HCT116 (cell line): ENCODE measurements at regions not wholly inside any gene's neighbourhood (a gene's known extent, or its start where the extent isn't known, plus 50 kb on each side); places are given as distances from the start of the nearest gene placed in this dataset.

Source experiments
- ATAC-seq: fragments of 200-7000 bp; cut with Tn5 transposase; 2 replicates; pipeline ENCODE4 v1.9.1; 2020; ENCODE audit warnings: mild to moderate bottlenecking, moderate library complexity
- BruUV-seq: library from RNA; stranded (reverse); fragments of 400-500 nt; replicated peaks from 2 replicates; lab custom pipeline; 2021; lab: Mats Ljungman, UMichigan
- CTCF ChIA-PET: fragments of 300-600 bp; sonication (Branson Sonifier 250); formaldehyde crosslinking; loops from one replicate; lab custom pipeline; 2021; ENCODE audit warnings: antibody characterized with exemption; lab: Charles Lee
- POLR2A ChIA-PET: fragments of 300-600, 350-600 bp; sonication (Branson Sonifier 250); formaldehyde crosslinking; loops from one replicate; lab custom pipeline; 2021; ENCODE audit warnings: antibody characterized with exemption; lab: Charles Lee
- RAD21 ChIA-PET, 2 experiments: fragments of 300-600 bp; sonication (Branson Sonifier 250); formaldehyde crosslinking; loops; one replicate each; lab custom pipeline; 2023; ENCODE audit warnings: low total read pairs in 2 of 2; ENCODE audit not compliant: uncharacterized antibody in 2 of 2, unreplicated experiment in 2 of 2, low non-redundant PET in 1 of 2; lab: Charles Lee
- DNase-seq: peaks from one replicate; pipeline ENCODE4 v3.0.0-alpha.2; 2010; ENCODE audit warnings: low read depth, low spot score
- H2AFZ ChIP-seq: fragments of 200-600 bp; shearing (Covaris generic), sonication (generic); 2 replicates; pipeline ENCODE4 v1.6.1; 2017; ENCODE audit warnings: low read depth, mixed run types, mixed read lengths, antibody characterized with exemption, low read length; ENCODE audit not compliant: poor library complexity, severe bottlenecking
- H3K27ac ChIP-seq: 2 replicates; pipeline ENCODE4 v1.5.1; 2012; ENCODE audit warnings: low read depth, low read length
- H3K27me3 ChIP-seq: fragments of 200-600 bp; sonication (generic); 2 replicates; pipeline ENCODE4 v1.6.1; 2016; ENCODE audit warnings: mixed run types, low read length, mixed read lengths; ENCODE audit not compliant: insufficient read depth
- H3K36me3 ChIP-seq, 2 experiments: fragments of 200-500 bp in 1 of 2; fragments of 200-600 bp in 1 of 2; sonication (Bioruptor generic) in 1 of 2; sonication (generic) in 1 of 2; 2 replicates each; pipeline versions ENCODE4 v1.5.1 to v1.6.1; 2014 to 2016; ENCODE audit warnings: low read length in 2 of 2, inconsistent platforms in 1 of 2, mixed read lengths in 1 of 2, mixed run types in 1 of 2; ENCODE audit not compliant: insufficient read depth in 2 of 2, control insufficient read depth in 1 of 2
- H3K4me1 ChIP-seq, 2 experiments: fragments of 200-600 bp in 1 of 2; sonication (generic) in 1 of 2; 2 replicates each; pipeline versions ENCODE4 v1.5.1 to v1.6.1; 2012 to 2017; ENCODE audit warnings: low read length in 2 of 2, inconsistent platforms in 1 of 2, mild to moderate bottlenecking in 1 of 2, mixed read lengths in 1 of 2, mixed run types in 1 of 2, moderate library complexity in 1 of 2; ENCODE audit not compliant: insufficient read depth in 2 of 2, control insufficient read depth in 1 of 2
- H3K4me2 ChIP-seq: fragments of 200-600 bp; sonication (generic); 2 replicates; pipeline ENCODE4 v1.6.1; 2017; ENCODE audit warnings: mixed run types, low read length, mixed read lengths
- H3K4me3 ChIP-seq, 2 experiments: fragments of 200-600 bp in 1 of 2; sonication (generic) in 1 of 2; replicated peaks in 1 of 2; 2 replicates each; pipeline ENCODE4 v1.5.1; 2011 to 2016; ENCODE audit warnings: low read length in 2 of 2, control low read depth in 1 of 2, low read depth in 1 of 2, mild to moderate bottlenecking in 1 of 2, mixed read lengths in 1 of 2, mixed run types in 1 of 2
- H3K79me2 ChIP-seq: fragments of 200-600 bp; sonication (generic); 2 replicates; pipeline ENCODE4 v1.6.1; 2017; ENCODE audit warnings: mild to moderate bottlenecking, mixed run types, low read length, moderate library complexity, mixed read lengths; ENCODE audit not compliant: insufficient read depth
- H3K9ac ChIP-seq: fragments of 200-600 bp; sonication (generic); 2 replicates; pipeline ENCODE4 v1.6.1; 2016; ENCODE audit warnings: low read length, mixed read lengths
- H3K9me2 ChIP-seq: fragments of 200-600 bp; sonication (generic), shearing (Covaris generic); 2 replicates; pipeline ENCODE4 v1.6.1; 2017; ENCODE audit warnings: mixed run types, mild to moderate bottlenecking, moderate library complexity; ENCODE audit not compliant: insufficient read depth
- H3K9me3 ChIP-seq, 2 experiments: fragments of 200-500 bp in 1 of 2; fragments of 200-600 bp in 1 of 2; sonication (Bioruptor generic) in 1 of 2; sonication (generic) in 1 of 2; 2 replicates each; pipeline ENCODE4 v1.6.1; 2014 to 2017; ENCODE audit warnings: low read length in 2 of 2, mixed read lengths in 2 of 2, inconsistent platforms in 1 of 2, low read depth in 1 of 2, mild to moderate bottlenecking in 1 of 2, mixed run types in 1 of 2, moderate library complexity in 1 of 2; ENCODE audit not compliant: control insufficient read depth in 1 of 2, insufficient read depth in 1 of 2
- H4K20me1 ChIP-seq: fragments of 200-600 bp; sonication (generic), shearing (Covaris generic); 2 replicates; pipeline ENCODE4 v1.6.1; 2017; ENCODE audit warnings: mixed run types, mild to moderate bottlenecking, moderate library complexity; ENCODE audit not compliant: insufficient read depth
- CBX3 ChIP-seq: IDR thresholded peaks from 2 replicates; pipeline ENCODE4 v1.6.1; 2012; ENCODE audit warnings: low read depth
- CEBPB ChIP-seq: IDR thresholded peaks from 2 replicates; pipeline ENCODE4 v1.6.1; 2012; ENCODE audit warnings: low read depth
- EGR1 ChIP-seq: IDR thresholded peaks from 2 replicates; pipeline ENCODE4 v1.6.1; 2012; ENCODE audit warnings: low read depth
- ELF1 ChIP-seq: IDR thresholded peaks from 2 replicates; pipeline ENCODE4 v1.6.1; 2012; ENCODE audit warnings: low read depth, borderline replicate concordance
- EZH2 ChIP-seq: fragments of 200-600 bp; sonication (generic); IDR thresholded peaks from 2 replicates; pipeline ENCODE4 v1.6.1; 2017; ENCODE audit warnings: antibody characterized with exemption, mixed run types
- EZH2phosphoT487 ChIP-seq: fragments of 200-600 bp; IDR thresholded peaks from 2 replicates; pipeline ENCODE4 v1.6.1; 2018; ENCODE audit warnings: antibody characterized with exemption, borderline replicate concordance
- FOSL1 ChIP-seq: IDR thresholded peaks from 2 replicates; pipeline ENCODE4 v1.6.1; 2012; ENCODE audit warnings: low read depth
- JUND ChIP-seq: IDR thresholded peaks from 2 replicates; pipeline ENCODE4 v1.6.1; 2012
- MAX ChIP-seq: IDR thresholded peaks from 2 replicates; pipeline ENCODE4 v1.6.1; 2012
- POLR2AphosphoS5 ChIP-seq: IDR thresholded peaks from 2 replicates; pipeline ENCODE4 v1.6.1; 2011; ENCODE audit warnings: mild to moderate bottlenecking, low read depth, low read length, moderate library complexity
- SP1 ChIP-seq: IDR thresholded peaks from 2 replicates; pipeline ENCODE4 v1.6.1; 2012; ENCODE audit warnings: low read depth
- TCF7L2 ChIP-seq: IDR thresholded peaks from 2 replicates; pipeline ENCODE4 v1.7.0; 2011; ENCODE audit warnings: borderline replicate concordance, inconsistent platforms; ENCODE audit not compliant: insufficient read depth, insufficient read length; ENCODE audit errors: extremely low read depth
- ZNF274 ChIP-seq: fragments of 200-500 bp; sonication (Bioruptor generic); IDR thresholded peaks from 2 replicates; pipeline ENCODE4 v1.6.1; 2014; ENCODE audit warnings: mild to moderate bottlenecking, low read depth, low read length, inconsistent platforms
- intact Hi-C: fragments of 100-400 bp; cut with micrococcal nuclease; formaldehyde crosslinking; loops from 2 replicates; pipeline ENCODE4 v1.10.0; 2022
- TF ChIP-seq, protein P1 (sequence below): IDR thresholded peaks from 2 replicates; pipeline ENCODE4 v1.6.1; 2011; ENCODE audit warnings: mild to moderate bottlenecking, low read length, moderate library complexity; ENCODE audit not compliant: insufficient replicate concordance; ENCODE audit errors: extremely low read depth
- TF ChIP-seq, protein P2 (sequence below), 3 experiments: fragments of 200-600 bp in 1 of 3; sonication (generic) in 1 of 3; IDR thresholded peaks in 2 of 3; conservative IDR thresholded peaks in 1 of 3; 2 replicates each; pipeline ENCODE4 v1.5.1; 2012 to 2017; ENCODE audit warnings: low read depth in 2 of 3, low read length in 2 of 3, antibody characterized with exemption in 1 of 3, borderline replicate concordance in 1 of 3, control low read depth in 1 of 3, mild to moderate bottlenecking in 1 of 3, mixed read lengths in 1 of 3, mixed run types in 1 of 3, moderate library complexity in 1 of 3; ENCODE audit not compliant: insufficient read depth in 1 of 3

GRCh38 chr5:50564079-50564478 lies 102.4 kb upstream of the PARP8 start:
- no peaks in the 10 kb centered on the region for H3K36me3 ChIP-seq
- ATAC-seq (no peak), DNase-seq (no peak)
- no peaks in the 10 kb centered on the region for H3K9me3 ChIP-seq
- ChIA-PET POLR2A (no interaction called here), CTCF (no interaction called here), RAD21 (no interaction called here)
- no peak overlapping the region for H3K27ac ChIP-seq
- no peaks in the 10 kb centered on the region for H3K79me2 ChIP-seq
- no peaks in the 10 kb centered on the region for H3K4me1 ChIP-seq
- TF ChIP-seq ELF1 = no peak
- TF ChIP-seq FOSL1 = no peak
- no peak for TF ChIP-seq POLR2AphosphoS5
- no peak for TF ChIP-seq ZNF274
- TF ChIP-seq CBX3 = no peak
- no peak for TF ChIP-seq TCF7L2
- TF ChIP-seq SP1 = no peak
- TF ChIP-seq, protein P1, sequence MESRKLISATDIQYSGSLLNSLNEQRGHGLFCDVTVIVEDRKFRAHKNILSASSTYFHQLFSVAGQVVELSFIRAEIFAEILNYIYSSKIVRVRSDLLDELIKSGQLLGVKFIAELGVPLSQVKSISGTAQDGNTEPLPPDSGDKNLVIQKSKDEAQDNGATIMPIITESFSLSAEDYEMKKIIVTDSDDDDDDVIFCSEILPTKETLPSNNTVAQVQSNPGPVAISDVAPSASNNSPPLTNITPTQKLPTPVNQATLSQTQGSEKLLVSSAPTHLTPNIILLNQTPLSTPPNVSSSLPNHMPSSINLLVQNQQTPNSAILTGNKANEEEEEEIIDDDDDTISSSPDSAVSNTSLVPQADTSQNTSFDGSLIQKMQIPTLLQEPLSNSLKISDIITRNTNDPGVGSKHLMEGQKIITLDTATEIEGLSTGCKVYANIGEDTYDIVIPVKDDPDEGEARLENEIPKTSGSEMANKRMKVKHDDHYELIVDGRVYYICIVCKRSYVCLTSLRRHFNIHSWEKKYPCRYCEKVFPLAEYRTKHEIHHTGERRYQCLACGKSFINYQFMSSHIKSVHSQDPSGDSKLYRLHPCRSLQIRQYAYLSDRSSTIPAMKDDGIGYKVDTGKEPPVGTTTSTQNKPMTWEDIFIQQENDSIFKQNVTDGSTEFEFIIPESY = no peak
- no peak overlapping the region for H2AFZ ChIP-seq
- H3K4me2 ChIP-seq = no peak overlapping the region
- intact Hi-C loops = no loop called here
- H3K9me2 ChIP-seq = no peaks in the 10 kb centered on the region
- no peak overlapping the region for H3K4me3 ChIP-seq
- H3K27me3 ChIP-seq = no peaks in the 10 kb centered on the region
- H4K20me1 ChIP-seq = no peaks in the 10 kb centered on the region
- no TSS peak for BruUV-seq
- no peak overlapping the region for H3K9ac ChIP-seq

GRCh38 chr5:50564558-50564957 lies 101.9 kb upstream of the PARP8 start:
- DNase-seq (no peak), ATAC-seq (no peak)
- H2AFZ ChIP-seq = no peak overlapping the region
- no peak overlapping the region for H3K4me2 ChIP-seq
- H3K4me3 ChIP-seq = no peak overlapping the region
- no peaks in the 10 kb centered on the region for H3K9me3 ChIP-seq
- CTCF ChIA-PET = no interaction called here
- H3K79me2 ChIP-seq = no peaks in the 10 kb centered on the region
- RAD21 ChIA-PET = no interaction called here
- no peaks in the 10 kb centered on the region for H4K20me1 ChIP-seq
- no peak overlapping the region for H3K9ac ChIP-seq
- H3K9me2 ChIP-seq = no peaks in the 10 kb centered on the region
- POLR2A ChIA-PET = no interaction called here
- no peaks in the 10 kb centered on the region for H3K27me3 ChIP-seq
- intact Hi-C loops = no loop called here
- H3K4me1 ChIP-seq = no peaks in the 10 kb centered on the region
- H3K36me3 ChIP-seq = no peaks in the 10 kb centered on the region
- no peak overlapping the region for H3K27ac ChIP-seq
- no TSS peak for BruUV-seq
- TF ChIP-seq ELF1 (no peak), POLR2AphosphoS5 (no peak), CEBPB (no peak), ZNF274 (no peak), EZH2 (no peak), MAX (no peak), EGR1 (no peak), JUND (no peak), EZH2phosphoT487 (no peak)
- TF ChIP-seq, protein P2, sequence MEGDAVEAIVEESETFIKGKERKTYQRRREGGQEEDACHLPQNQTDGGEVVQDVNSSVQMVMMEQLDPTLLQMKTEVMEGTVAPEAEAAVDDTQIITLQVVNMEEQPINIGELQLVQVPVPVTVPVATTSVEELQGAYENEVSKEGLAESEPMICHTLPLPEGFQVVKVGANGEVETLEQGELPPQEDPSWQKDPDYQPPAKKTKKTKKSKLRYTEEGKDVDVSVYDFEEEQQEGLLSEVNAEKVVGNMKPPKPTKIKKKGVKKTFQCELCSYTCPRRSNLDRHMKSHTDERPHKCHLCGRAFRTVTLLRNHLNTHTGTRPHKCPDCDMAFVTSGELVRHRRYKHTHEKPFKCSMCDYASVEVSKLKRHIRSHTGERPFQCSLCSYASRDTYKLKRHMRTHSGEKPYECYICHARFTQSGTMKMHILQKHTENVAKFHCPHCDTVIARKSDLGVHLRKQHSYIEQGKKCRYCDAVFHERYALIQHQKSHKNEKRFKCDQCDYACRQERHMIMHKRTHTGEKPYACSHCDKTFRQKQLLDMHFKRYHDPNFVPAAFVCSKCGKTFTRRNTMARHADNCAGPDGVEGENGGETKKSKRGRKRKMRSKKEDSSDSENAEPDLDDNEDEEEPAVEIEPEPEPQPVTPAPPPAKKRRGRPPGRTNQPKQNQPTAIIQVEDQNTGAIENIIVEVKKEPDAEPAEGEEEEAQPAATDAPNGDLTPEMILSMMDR (IDR thresholded peaks at IDR 0.05 in 2 of 3, conservative IDR thresholded peaks at IDR 0.05 in 1 of 3; ENCODE audit: borderline replicate concordance in 1 of 3, insufficient read depth in 1 of 3, low read depth in 2 of 3, low read length in 2 of 3) = no peak
